RWPE2 (cell line): ENCODE measurements at regions not wholly inside any gene's neighbourhood (a gene's known extent, or its start where the extent isn't known, plus 50 kb on each side); places are given as distances from the start of the nearest gene placed in this dataset.

ENCODE experiments used
- ATAC-seq: fragments of 200-7000 bp; cut with Tn5 transposase; 3 replicates; pipeline ENCODE4 v1.9.1; 2021; ENCODE audit warnings: low read depth
- DNase-seq: peaks from one replicate; pipeline ENCODE4 v3.0.0-alpha.2; 2020; ENCODE audit warnings: low spot score
- H3K27ac ChIP-seq: fragments of 450-650 bp; 2 replicates; pipeline ENCODE4 v1.5.1; 2017; ENCODE audit warnings: mild to moderate bottlenecking; ENCODE audit not compliant: poor library complexity, severe bottlenecking
- H3K27me3 ChIP-seq: fragments of 250-450 bp; sonication (Bioruptor Pico); 2 replicates; pipeline ENCODE4 v1.5.1; 2021; ENCODE audit warnings: mild to moderate bottlenecking, moderate library complexity; ENCODE audit not compliant: insufficient read depth, poor library complexity, severe bottlenecking
- H3K36me3 ChIP-seq: fragments of 250-450 bp; sonication (Bioruptor Pico); 2 replicates; pipeline ENCODE4 v1.5.1; 2020; ENCODE audit warnings: low read depth, mild to moderate bottlenecking, moderate library complexity
- H3K4me1 ChIP-seq: fragments of 250-450 bp; sonication (Bioruptor Pico); 2 replicates; pipeline ENCODE4 v1.5.1; 2021; ENCODE audit warnings: mild to moderate bottlenecking, moderate library complexity; ENCODE audit not compliant: insufficient read depth, poor library complexity, severe bottlenecking
- H3K4me3 ChIP-seq: fragments of 250-450 bp; sonication (Bioruptor Pico); 2 replicates; pipeline ENCODE4 v1.5.1; 2021; ENCODE audit warnings: mild to moderate bottlenecking, moderate library complexity; ENCODE audit not compliant: severe bottlenecking
- H3K9me3 ChIP-seq: fragments of 250-450 bp; sonication (Bioruptor Pico); 2 replicates; pipeline ENCODE4 v1.5.1; 2021; ENCODE audit warnings: mild to moderate bottlenecking, moderate library complexity; ENCODE audit not compliant: severe bottlenecking
- TF ChIP-seq, protein P1 (sequence below): fragments of 450-650 bp; IDR thresholded peaks from one replicate; pipeline ENCODE4 v1.5.1; 2017; ENCODE audit warnings: mild to moderate bottlenecking, moderate library complexity; ENCODE audit not compliant: poor library complexity, severe bottlenecking

DNA sequence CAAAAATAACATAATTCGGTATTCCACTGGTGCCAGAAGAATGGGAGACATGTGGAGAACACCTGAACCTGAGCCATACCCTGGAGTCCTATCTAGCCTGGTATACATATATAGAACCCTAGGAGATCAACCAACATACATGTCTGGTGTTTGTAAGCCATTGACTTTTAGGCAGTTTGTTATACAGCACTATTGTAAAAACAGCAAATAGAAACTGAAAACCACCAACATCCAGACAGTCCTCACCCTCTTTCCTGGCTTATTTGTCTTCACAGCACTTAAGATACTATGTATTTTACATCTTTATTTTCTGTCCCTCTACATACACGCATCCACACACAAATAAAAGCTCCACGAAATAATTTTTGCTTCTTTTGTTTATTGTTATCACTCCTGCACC is 404.2 kb upstream of the PMFBP1 start:
- ATAC-seq = no peak

GRCh38 chr16:72569677-72570076 is 397.7 kb upstream of the PMFBP1 start:
- Histone ChIP-seq H3K4me1 (no peaks in the 10 kb centered on the region), H3K4me3 (no peak overlapping the region), H3K27me3 (no peaks in the 10 kb centered on the region), H3K27ac (no peak overlapping the region), H3K36me3 (peaks cover 2% of the 10 kb centered on the region; the same call in 1 of the 2 replicates), H3K9me3 (no peaks in the 10 kb centered on the region)
- ATAC-seq (no peak), DNase-seq (no peak)
- TF ChIP-seq, protein P1, sequence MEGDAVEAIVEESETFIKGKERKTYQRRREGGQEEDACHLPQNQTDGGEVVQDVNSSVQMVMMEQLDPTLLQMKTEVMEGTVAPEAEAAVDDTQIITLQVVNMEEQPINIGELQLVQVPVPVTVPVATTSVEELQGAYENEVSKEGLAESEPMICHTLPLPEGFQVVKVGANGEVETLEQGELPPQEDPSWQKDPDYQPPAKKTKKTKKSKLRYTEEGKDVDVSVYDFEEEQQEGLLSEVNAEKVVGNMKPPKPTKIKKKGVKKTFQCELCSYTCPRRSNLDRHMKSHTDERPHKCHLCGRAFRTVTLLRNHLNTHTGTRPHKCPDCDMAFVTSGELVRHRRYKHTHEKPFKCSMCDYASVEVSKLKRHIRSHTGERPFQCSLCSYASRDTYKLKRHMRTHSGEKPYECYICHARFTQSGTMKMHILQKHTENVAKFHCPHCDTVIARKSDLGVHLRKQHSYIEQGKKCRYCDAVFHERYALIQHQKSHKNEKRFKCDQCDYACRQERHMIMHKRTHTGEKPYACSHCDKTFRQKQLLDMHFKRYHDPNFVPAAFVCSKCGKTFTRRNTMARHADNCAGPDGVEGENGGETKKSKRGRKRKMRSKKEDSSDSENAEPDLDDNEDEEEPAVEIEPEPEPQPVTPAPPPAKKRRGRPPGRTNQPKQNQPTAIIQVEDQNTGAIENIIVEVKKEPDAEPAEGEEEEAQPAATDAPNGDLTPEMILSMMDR = no peak

More for the DNA sequence above, 404.2 kb upstream of the PMFBP1 start:
- no peak overlapping the region for H3K27ac ChIP-seq
- H3K4me1 ChIP-seq = peaks cover 5% of the 10 kb centered on the region
- TF ChIP-seq, protein P1 = no peak
- no peak overlapping the region for H3K4me3 ChIP-seq
- no peaks in the 10 kb centered on the region for H3K9me3 ChIP-seq
- H3K27me3 ChIP-seq = no peaks in the 10 kb centered on the region
- H3K36me3 ChIP-seq = no peaks in the 10 kb centered on the region
- DNase-seq = no peak

DNA sequence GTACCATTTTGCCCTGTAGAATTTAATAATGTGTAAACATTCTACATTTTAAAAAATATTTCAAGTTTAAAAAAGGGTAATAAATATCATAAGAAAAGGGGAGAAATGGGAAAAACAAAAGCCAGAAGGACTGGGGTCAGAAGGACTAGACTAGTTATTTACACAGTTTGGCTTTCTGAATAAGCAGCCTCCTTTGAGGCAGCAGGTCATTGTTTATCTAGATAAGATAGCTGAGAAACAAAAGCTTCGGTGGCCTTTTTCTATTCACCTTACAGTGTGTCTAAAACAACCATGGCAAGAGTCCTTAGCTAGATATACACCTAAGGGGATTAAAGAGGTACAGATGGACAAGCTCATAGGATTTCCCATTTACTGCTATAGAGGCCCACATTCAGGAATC is 396.5 kb upstream of the PMFBP1 start:
- no peak for DNase-seq
- Histone ChIP-seq H3K36me3 (peaks cover 2% of the 10 kb centered on the region; the same call in 1 of the 2 replicates), H3K27me3 (no peaks in the 10 kb centered on the region), H3K27ac (no peak overlapping the region), H3K4me3 (no peak overlapping the region), H3K4me1 (no peaks in the 10 kb centered on the region), H3K9me3 (no peaks in the 10 kb centered on the region)
- no peak for ATAC-seq
- TF ChIP-seq, protein P1 = no peak

- H3K9me3 ChIP-seq = no peaks in the 10 kb centered on the region
- no peak for ATAC-seq
- TF ChIP-seq, protein P1 = no peak
- no peak overlapping the region for H3K27ac ChIP-seq
- no peak for DNase-seq
- no peaks in the 10 kb centered on the region for H3K27me3 ChIP-seq
- no peak overlapping the region for H3K4me3 ChIP-seq
- H3K4me1 ChIP-seq = no peaks in the 10 kb centered on the region
- H3K36me3 ChIP-seq = peaks cover 2% of the 10 kb centered on the region; the same call in 1 of the 2 replicates
Measured at GRCh38 chr16:72566174-72566573, 394.2 kb upstream of the PMFBP1 start.

DNA sequence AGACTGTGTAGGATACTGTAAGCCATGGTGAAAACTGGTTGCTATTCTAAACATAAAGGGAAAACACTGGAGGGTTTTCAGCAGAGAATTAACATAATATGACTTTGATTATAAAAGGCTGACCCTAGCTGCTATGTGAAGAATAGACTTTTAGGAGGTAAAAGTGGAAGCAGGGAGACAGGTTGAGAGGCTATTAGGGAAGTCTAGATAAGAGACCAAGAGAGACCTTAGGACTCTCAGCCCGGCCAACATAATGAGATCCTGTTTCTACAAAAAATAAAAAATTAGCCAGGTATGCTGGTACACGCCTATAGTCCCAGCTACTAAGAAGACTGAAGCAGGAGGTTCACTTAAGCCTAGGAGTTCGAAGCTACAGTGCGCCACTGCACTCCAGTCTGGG is 393.2 kb upstream of the PMFBP1 start:
- H3K4me1 ChIP-seq = no peaks in the 10 kb centered on the region
- H3K27ac ChIP-seq = no peak overlapping the region
- H3K36me3 ChIP-seq = peaks cover 2% of the 10 kb centered on the region; the same call in 1 of the 2 replicates
- no peak overlapping the region for H3K4me3 ChIP-seq
- TF ChIP-seq, protein P1 = no peak
- H3K27me3 ChIP-seq = no peaks in the 10 kb centered on the region
- H3K9me3 ChIP-seq = no peaks in the 10 kb centered on the region
- DNase-seq (no peak), ATAC-seq (no peak)
